NB4 (cell line): ENCODE measurements at regions not wholly inside any gene's neighbourhood (a gene's known extent, or its start where the extent isn't known, plus 50 kb on each side); places are given as distances from the start of the nearest gene placed in this dataset.

Experiments used
- DNase-seq: peaks from one replicate; pipeline ENCODE4 v3.0.0; 2010; ENCODE audit warnings: low read depth
- H3K4me3 ChIP-seq: one replicate; pipeline ENCODE4 v1.5.1; 2011; ENCODE audit warnings: mild to moderate bottlenecking, low read depth, low read length, moderate library complexity
- MYC ChIP-seq: IDR thresholded peaks from 2 replicates; pipeline ENCODE4 v1.6.1; 2011; ENCODE audit warnings: low read depth, low read length
- POLR2A ChIP-seq: IDR thresholded peaks from 2 replicates; pipeline ENCODE4 v1.6.1; 2011; ENCODE audit warnings: mild to moderate bottlenecking; ENCODE audit not compliant: insufficient read length; ENCODE audit errors: extremely low read depth
- TF ChIP-seq, protein P1 (sequence below): IDR thresholded peaks from one replicate; pipeline ENCODE4 v1.5.1; 2012; ENCODE audit warnings: low read depth, low read length
- TF ChIP-seq, protein P2 (sequence below): IDR thresholded peaks from 2 replicates; pipeline ENCODE4 v1.6.1; 2011; ENCODE audit warnings: low read depth, low read length

DNA sequence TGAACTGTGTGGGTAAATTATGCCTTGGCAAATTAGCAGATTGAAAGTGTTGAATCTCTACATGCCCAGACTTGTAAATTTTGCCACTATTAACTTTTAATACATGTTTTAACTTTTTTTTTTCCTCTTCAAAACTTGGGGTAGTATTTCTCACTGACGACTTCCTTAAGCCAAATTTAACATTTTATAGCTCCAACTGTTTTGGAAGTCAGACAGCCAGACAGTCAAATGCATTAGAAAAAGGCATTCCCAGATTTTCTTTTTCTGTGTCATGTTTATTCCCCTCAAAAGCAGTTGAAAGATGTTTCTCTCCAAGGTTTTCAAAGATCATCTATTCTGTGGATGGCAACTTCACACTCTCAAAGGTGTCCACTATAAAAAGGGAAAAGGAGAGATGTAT lies 226.8 kb upstream of the FN1 start:
- DNase-seq: no peak
- TF ChIP-seq, protein P1, sequence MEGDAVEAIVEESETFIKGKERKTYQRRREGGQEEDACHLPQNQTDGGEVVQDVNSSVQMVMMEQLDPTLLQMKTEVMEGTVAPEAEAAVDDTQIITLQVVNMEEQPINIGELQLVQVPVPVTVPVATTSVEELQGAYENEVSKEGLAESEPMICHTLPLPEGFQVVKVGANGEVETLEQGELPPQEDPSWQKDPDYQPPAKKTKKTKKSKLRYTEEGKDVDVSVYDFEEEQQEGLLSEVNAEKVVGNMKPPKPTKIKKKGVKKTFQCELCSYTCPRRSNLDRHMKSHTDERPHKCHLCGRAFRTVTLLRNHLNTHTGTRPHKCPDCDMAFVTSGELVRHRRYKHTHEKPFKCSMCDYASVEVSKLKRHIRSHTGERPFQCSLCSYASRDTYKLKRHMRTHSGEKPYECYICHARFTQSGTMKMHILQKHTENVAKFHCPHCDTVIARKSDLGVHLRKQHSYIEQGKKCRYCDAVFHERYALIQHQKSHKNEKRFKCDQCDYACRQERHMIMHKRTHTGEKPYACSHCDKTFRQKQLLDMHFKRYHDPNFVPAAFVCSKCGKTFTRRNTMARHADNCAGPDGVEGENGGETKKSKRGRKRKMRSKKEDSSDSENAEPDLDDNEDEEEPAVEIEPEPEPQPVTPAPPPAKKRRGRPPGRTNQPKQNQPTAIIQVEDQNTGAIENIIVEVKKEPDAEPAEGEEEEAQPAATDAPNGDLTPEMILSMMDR: no peak
- TF ChIP-seq POLR2A (no peak), MYC (no peak)
- TF ChIP-seq, protein P2, sequence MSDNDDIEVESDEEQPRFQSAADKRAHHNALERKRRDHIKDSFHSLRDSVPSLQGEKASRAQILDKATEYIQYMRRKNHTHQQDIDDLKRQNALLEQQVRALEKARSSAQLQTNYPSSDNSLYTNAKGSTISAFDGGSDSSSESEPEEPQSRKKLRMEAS: no peak
- no peak overlapping the region for H3K4me3 ChIP-seq

DNA sequence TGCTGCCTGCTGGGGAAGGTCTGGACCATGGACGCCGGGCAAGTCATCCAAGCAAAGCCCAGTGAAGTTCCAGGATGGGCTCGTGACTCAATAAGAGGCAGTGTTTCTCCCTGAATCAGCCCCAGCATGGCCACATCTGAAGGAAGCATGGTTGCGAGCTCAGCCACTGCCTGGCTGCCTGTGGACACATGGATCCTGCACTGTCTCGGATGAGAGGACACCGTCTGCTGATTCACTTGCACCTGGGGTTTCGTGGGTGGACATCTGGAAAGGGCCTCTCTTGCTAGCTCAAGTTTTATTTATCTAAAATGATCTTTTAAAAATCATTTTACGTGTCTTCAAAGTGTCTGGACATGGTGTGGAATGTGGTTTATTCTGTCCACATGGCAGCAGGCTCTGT lies 224.8 kb upstream of the FN1 start:
- no peak for DNase-seq
- H3K4me3 ChIP-seq: no peak overlapping the region

DNA sequence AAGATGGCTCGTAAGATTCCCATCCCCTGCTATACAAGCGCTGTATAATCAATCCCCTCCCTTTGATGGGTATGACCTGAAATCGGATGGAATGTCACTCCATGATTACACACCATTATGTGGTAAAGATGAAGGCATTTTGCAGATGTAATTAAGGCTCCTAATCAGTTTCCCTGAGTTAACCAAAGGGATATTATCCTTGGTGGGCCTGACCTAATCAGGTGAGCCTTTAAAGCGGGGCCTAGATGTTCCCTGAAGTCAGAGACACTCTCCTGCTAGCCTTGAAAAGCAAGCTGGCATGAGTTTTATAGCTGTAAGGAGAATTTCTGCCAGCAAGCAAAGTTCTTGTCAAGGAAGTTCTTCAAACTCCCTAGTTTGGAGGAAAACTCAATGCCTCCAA lies 223.8 kb upstream of the FN1 start:
- no peak for DNase-seq
- no peak overlapping the region for H3K4me3 ChIP-seq
- TF ChIP-seq MYC (no peak), POLR2A (no peak)
- TF ChIP-seq, protein P2: no peak
- TF ChIP-seq, protein P1: no peak

More for the DNA sequence above, 224.8 kb upstream of the FN1 start:
- TF ChIP-seq, protein P2: no peak
- no peak for TF ChIP-seq MYC
- TF ChIP-seq POLR2A: no peak
- TF ChIP-seq, protein P1: no peak

DNA sequence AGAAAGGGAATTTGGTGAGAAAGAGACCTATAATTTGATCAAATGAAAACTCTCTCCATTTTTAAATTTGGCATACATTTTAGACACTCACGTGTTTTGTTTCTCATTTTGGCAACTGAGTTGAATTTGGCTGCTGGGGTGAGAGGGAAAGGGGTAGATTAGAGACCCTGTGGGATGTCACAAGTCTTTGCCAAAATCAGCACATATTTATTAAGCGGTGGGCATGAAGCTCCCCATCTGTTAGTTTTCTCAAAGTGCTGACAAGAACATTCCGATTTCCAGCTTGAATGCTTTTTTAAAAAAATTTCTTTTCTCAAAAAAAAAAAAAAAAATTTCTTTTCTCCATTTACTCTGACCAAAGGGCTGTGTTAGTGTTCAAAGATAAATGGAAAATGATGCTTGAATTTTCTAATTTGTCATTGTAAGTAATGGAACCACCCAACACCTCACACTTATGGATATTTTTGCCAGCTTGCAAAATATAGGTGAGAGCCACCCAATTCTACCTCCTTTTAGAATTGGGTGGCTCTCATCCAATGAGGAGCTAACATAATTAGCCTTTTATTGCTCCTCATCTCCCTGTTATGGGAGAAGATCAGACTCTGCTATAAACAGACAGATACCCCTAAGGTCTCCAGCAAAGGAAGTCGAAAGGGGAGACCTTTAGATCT lies 222.9 kb upstream of the FN1 start:
- TF ChIP-seq POLR2A: no peak
- TF ChIP-seq, protein P1: no peak
- no peak for TF ChIP-seq MYC
- TF ChIP-seq, protein P2: no peak
- DNase-seq: no peak
- H3K4me3 ChIP-seq: no peak overlapping the region

DNA sequence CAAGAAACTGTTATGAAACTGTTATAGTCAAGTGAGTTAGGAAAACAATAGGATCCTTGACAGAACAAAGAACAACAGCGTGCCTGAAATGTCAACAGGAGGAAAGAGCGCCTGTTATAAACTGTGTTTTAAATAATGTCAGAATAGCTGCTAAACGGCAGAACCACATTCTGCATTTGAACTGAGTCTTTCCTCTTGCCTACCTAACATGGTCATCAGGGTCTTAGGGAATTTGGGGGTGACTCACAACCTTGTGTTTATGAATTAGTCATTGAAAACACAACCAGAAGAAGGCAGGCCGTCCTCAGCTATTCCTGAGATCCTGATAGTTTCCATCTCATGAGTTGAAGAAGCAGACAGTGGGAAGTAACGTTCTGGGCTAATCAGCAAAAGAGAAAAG lies 222.0 kb upstream of the FN1 start:
- TF ChIP-seq, protein P2: no peak
- no peak for TF ChIP-seq POLR2A
- TF ChIP-seq MYC: no peak
- TF ChIP-seq, protein P1: no peak
- DNase-seq: no peak
- H3K4me3 ChIP-seq: no peak overlapping the region
